Fibroblast of mammary gland (primary cell): ENCODE measurements at regions not wholly inside any gene's neighbourhood (a gene's known extent, or its start where the extent isn't known, plus 50 kb on each side); places are given as distances from the start of the nearest gene placed in this dataset.
A peak's percentile ranks its signal among the peaks of the same experiment; 100 is the strongest.

Experiments
- DNase-seq: peaks from one replicate; pipeline ENCODE4 v3.0.0-alpha.2; 2010; ENCODE audit warnings: low read depth
- H3K4me3 ChIP-seq: 2 replicates; pipeline ENCODE4 v1.5.1; 2011; ENCODE audit warnings: low read depth, mild to moderate bottlenecking, low read length, moderate library complexity; ENCODE audit not compliant: control insufficient read depth
- TF ChIP-seq, protein P1 (sequence below): conservative IDR thresholded peaks from 2 replicates; pipeline ENCODE4 v1.5.1; 2011; ENCODE audit warnings: low read depth, low read length, inconsistent platforms; ENCODE audit not compliant: control insufficient read depth, insufficient read depth

GRCh38 chr10:117728087-117728486 is 185.5 kb downstream of the EMX2 start:
- H3K4me3 ChIP-seq: no peak overlapping the region
- no peak for DNase-seq
- TF ChIP-seq, protein P1, sequence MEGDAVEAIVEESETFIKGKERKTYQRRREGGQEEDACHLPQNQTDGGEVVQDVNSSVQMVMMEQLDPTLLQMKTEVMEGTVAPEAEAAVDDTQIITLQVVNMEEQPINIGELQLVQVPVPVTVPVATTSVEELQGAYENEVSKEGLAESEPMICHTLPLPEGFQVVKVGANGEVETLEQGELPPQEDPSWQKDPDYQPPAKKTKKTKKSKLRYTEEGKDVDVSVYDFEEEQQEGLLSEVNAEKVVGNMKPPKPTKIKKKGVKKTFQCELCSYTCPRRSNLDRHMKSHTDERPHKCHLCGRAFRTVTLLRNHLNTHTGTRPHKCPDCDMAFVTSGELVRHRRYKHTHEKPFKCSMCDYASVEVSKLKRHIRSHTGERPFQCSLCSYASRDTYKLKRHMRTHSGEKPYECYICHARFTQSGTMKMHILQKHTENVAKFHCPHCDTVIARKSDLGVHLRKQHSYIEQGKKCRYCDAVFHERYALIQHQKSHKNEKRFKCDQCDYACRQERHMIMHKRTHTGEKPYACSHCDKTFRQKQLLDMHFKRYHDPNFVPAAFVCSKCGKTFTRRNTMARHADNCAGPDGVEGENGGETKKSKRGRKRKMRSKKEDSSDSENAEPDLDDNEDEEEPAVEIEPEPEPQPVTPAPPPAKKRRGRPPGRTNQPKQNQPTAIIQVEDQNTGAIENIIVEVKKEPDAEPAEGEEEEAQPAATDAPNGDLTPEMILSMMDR: no peak

- H3K4me3 ChIP-seq: no peak overlapping the region
- TF ChIP-seq, protein P1: no peak
- no peak for DNase-seq
Measured at GRCh38 chr10:117729156-117729555, 186.6 kb downstream of the EMX2 start.

GRCh38 chr10:117731121-117731791 is 188.7 kb downstream of the EMX2 start:
- no peak overlapping the region for H3K4me3 ChIP-seq
- TF ChIP-seq, protein P1: no peak
- DNase-seq: no peak

DNA sequence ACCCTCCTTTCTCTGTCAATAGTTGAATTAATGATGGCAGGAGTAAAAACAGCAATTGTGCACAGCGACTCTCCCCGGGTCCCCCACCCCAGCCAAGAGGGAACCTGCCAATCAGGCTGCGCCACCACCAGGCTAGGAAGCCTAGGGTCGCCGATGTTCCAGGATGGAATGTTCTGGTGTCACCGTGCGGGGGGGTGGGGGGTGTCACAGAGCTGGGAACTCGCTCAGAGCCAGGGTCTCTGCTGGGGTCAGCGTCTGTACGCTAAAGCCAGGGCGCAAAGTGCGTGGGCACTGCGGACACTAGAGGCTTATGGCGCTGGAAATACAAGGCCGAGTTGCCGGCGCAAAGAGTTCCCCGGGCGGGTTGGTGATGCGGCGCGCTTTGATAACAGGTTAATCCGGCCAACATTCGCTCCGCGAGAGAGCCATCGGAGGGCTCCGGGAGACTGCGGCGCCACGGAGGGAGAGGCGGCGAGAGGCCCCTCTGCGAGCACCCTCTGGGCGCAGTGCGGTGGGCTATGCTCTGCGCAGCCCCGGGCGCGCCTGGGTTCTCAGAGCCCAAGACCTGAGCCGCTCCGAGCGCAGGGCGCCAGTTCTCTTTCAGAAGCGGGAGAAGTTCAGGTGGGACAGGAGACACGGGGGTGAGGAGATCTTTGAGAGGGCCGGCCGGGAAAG is 192.3 kb downstream of the EMX2 start:
- TF ChIP-seq, protein P1: no peak
- no peak overlapping the region for H3K4me3 ChIP-seq
- DNase-seq: no peak

DNA sequence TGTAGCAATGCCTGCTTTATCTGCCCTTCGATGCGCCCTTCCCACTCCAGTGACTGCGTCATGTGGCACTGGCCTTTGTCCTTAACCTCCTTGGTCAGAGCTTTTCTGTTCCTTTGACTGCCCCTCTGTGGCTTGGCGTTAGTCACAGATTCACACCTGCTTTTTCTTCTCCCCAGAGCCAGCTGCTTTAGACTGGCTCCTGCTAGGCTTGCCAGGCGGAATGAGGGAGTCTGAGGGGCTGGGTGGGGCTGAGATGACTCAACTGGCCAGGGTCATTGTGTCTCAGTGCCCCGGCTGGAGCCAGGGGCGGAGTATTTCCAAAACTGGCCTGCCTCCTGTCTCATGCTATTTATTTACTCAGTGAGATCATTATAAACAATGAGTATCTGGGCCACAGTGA is 194.1 kb downstream of the EMX2 start:
- DNase-seq: peak; percentile 4

DNA sequence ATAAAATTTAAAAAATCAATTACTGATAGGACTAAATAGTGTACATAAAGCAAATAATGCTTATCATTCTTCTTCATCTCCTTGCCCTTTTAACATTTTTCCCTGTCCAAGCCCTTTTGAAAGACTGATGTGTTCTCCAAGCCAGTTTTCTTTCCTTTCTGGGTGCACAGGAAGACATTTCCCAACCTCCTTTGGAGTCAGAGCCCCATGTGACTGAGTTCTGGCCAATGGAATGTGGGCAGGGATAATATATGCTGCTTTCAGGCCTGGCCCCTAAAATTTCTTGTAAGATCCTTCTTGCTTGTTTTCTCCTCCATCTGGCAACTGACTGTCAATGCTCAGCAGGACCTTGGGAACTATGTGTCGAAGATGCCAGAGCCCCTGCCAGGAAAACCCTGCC is 197.5 kb downstream of the EMX2 start:
- no peak overlapping the region for H3K4me3 ChIP-seq
- no peak for DNase-seq
- TF ChIP-seq, protein P1: no peak

More for the DNA sequence above, 194.1 kb downstream of the EMX2 start:
- TF ChIP-seq, protein P1: no peak
- H3K4me3 ChIP-seq: no peak overlapping the region

DNA sequence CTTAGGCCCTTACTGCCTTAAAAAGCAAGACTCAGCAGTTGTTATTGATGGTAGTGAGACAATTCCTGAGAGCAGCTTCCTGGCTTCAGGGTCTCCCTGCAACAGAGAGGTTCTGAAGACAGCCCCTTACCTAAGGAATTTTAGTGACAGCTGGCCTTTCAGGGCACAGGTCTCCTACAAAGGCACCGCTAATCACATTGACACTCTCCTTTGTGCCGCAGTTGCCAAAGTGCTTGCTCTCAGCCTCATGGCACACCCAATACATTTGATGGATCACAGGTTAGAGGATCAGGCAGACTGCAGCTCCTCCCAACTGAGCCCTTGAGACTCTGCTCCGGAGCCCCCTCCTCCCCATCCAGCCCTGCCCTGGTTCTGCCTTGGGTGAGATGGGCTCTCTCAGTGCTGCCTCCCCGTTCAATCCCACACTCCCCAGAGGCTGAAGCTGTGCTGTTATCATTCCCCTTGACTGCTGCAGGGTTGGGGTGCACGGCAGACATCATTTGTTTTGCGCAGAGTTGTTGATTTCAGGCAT is 198.2 kb downstream of the EMX2 start:
- no peak for DNase-seq
- no peak overlapping the region for H3K4me3 ChIP-seq
- TF ChIP-seq, protein P1: no peak
